Osteoblast (primary cell): ENCODE measurements at regions not wholly inside any gene's neighbourhood (a gene's known extent, or its start where the extent isn't known, plus 50 kb on each side); places are given as distances from the start of the nearest gene placed in this dataset.

Experiments
- DNase-seq: peaks from one replicate; pipeline ENCODE4 v3.0.0; 2011; ENCODE audit warnings: low spot score, mixed read lengths; ENCODE audit not compliant: insufficient read length; ENCODE audit errors: missing footprints
- H2AFZ ChIP-seq: 2 replicates; pipeline ENCODE4 v1.6.0; 2011; ENCODE audit warnings: mild to moderate bottlenecking, low read length
- H3K27ac ChIP-seq: 2 replicates; pipeline ENCODE4 v1.5.1; 2011; ENCODE audit warnings: mild to moderate bottlenecking, low read depth, low read length, moderate library complexity
- H3K27me3 ChIP-seq: 2 replicates; pipeline ENCODE4 v1.6.0; 2012; ENCODE audit warnings: mild to moderate bottlenecking, control low read depth, inconsistent platforms, low read length, moderate library complexity; ENCODE audit not compliant: insufficient read depth
- H3K36me3 ChIP-seq: 2 replicates; pipeline ENCODE4 v1.5.1; 2011; ENCODE audit warnings: mild to moderate bottlenecking, low read length, control low read depth, moderate library complexity; ENCODE audit not compliant: insufficient read depth
- H3K4me1 ChIP-seq: 2 replicates; pipeline ENCODE4 v1.5.1; 2011; ENCODE audit warnings: mild to moderate bottlenecking, low read length, control low read depth, moderate library complexity; ENCODE audit not compliant: insufficient read depth
- H3K4me2 ChIP-seq: 2 replicates; pipeline ENCODE4 v1.6.0; 2011; ENCODE audit warnings: mild to moderate bottlenecking, low read length; ENCODE audit not compliant: insufficient read depth
- H3K4me3 ChIP-seq: fragments of 200-600 bp; sonication (generic); 3 replicates; pipeline ENCODE4 v1.5.1; 2012; ENCODE audit warnings: mild to moderate bottlenecking, low read length, inconsistent platforms; ENCODE audit not compliant: insufficient read depth
- H3K79me2 ChIP-seq: 2 replicates; pipeline ENCODE4 v1.6.0; 2012; ENCODE audit warnings: mild to moderate bottlenecking, low read length, control low read depth, inconsistent platforms; ENCODE audit not compliant: insufficient read depth
- H3K9me3 ChIP-seq: 2 replicates; pipeline ENCODE4 v1.5.1; 2011; ENCODE audit warnings: low read depth, low read length, control low read depth
- H4K20me1 ChIP-seq: 2 replicates; pipeline ENCODE4 v1.6.0; 2012; ENCODE audit warnings: mild to moderate bottlenecking, low read length, control low read depth; ENCODE audit not compliant: insufficient read depth
- TF ChIP-seq, protein P1 (sequence below): IDR thresholded peaks from 2 replicates; pipeline ENCODE4 v1.5.1; 2011; ENCODE audit warnings: mild to moderate bottlenecking, low read depth, low read length, moderate library complexity; ENCODE audit errors: extremely low read depth

DNA sequence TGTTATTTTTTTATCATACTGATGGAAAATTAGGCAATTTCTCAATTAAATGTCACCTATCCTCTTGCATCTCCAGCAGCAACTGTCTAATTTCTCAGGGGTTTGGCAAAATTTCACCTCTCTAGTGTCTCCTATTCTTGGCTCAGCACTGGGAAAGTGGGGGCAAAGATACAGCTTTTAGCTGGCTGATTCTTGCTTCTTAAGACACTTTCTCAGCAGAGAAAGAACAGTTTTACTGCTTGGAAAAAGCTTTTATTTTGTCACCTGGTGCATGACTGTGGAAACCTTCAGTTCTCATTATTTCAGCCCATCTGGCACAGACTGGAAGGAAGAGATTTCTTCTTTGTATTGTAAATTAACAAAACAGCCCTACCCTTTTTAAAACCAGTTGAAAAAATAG, 283.6 kb upstream of the SGCD start:
- H3K9me3 ChIP-seq = no peaks in the 10 kb centered on the region
- H4K20me1 ChIP-seq = no peaks in the 10 kb centered on the region
- no peak overlapping the region for H3K27ac ChIP-seq
- TF ChIP-seq, protein P1, sequence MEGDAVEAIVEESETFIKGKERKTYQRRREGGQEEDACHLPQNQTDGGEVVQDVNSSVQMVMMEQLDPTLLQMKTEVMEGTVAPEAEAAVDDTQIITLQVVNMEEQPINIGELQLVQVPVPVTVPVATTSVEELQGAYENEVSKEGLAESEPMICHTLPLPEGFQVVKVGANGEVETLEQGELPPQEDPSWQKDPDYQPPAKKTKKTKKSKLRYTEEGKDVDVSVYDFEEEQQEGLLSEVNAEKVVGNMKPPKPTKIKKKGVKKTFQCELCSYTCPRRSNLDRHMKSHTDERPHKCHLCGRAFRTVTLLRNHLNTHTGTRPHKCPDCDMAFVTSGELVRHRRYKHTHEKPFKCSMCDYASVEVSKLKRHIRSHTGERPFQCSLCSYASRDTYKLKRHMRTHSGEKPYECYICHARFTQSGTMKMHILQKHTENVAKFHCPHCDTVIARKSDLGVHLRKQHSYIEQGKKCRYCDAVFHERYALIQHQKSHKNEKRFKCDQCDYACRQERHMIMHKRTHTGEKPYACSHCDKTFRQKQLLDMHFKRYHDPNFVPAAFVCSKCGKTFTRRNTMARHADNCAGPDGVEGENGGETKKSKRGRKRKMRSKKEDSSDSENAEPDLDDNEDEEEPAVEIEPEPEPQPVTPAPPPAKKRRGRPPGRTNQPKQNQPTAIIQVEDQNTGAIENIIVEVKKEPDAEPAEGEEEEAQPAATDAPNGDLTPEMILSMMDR = no peak
- no peaks in the 10 kb centered on the region for H3K79me2 ChIP-seq
- H3K27me3 ChIP-seq = no peaks in the 10 kb centered on the region
- H3K36me3 ChIP-seq = no peaks in the 10 kb centered on the region
- no peaks in the 10 kb centered on the region for H3K4me1 ChIP-seq
- no peak overlapping the region for H3K4me3 ChIP-seq
- H3K4me2 ChIP-seq = no peak overlapping the region
- DNase-seq = no peak
- H2AFZ ChIP-seq = no peak overlapping the region

- TF ChIP-seq, protein P1 = peak; percentile 18
- no peak overlapping the region for H2AFZ ChIP-seq
- H3K79me2 ChIP-seq = no peaks in the 10 kb centered on the region
- no peak overlapping the region for H3K4me3 ChIP-seq
- no peaks in the 10 kb centered on the region for H3K4me1 ChIP-seq
- no peak overlapping the region for H3K4me2 ChIP-seq
- no peaks in the 10 kb centered on the region for H3K27me3 ChIP-seq
- no peak for DNase-seq
- no peaks in the 10 kb centered on the region for H4K20me1 ChIP-seq
- no peaks in the 10 kb centered on the region for H3K9me3 ChIP-seq
- H3K36me3 ChIP-seq = no peaks in the 10 kb centered on the region
- H3K27ac ChIP-seq = no peak overlapping the region
Measured at GRCh38 chr5:156051972-156052371, 275.0 kb upstream of the SGCD start.

GRCh38 chr5:156052656-156053055, 274.3 kb upstream of the SGCD start:
- no peak overlapping the region for H3K27ac ChIP-seq
- no peaks in the 10 kb centered on the region for H3K36me3 ChIP-seq
- no peak overlapping the region for H3K4me3 ChIP-seq
- no peaks in the 10 kb centered on the region for H4K20me1 ChIP-seq
- H3K79me2 ChIP-seq = no peaks in the 10 kb centered on the region
- no peaks in the 10 kb centered on the region for H3K27me3 ChIP-seq
- no peaks in the 10 kb centered on the region for H3K4me1 ChIP-seq
- TF ChIP-seq, protein P1 = no peak
- no peak for DNase-seq
- H2AFZ ChIP-seq = no peak overlapping the region
- no peak overlapping the region for H3K4me2 ChIP-seq
- H3K9me3 ChIP-seq = no peaks in the 10 kb centered on the region

- Histone ChIP-seq H3K27ac (no peak overlapping the region), H3K36me3 (no peaks in the 10 kb centered on the region), H3K9me3 (no peaks in the 10 kb centered on the region), H2AFZ (no peak overlapping the region), H3K4me1 (no peaks in the 10 kb centered on the region), H4K20me1 (no peaks in the 10 kb centered on the region), H3K79me2 (no peaks in the 10 kb centered on the region), H3K27me3 (no peaks in the 10 kb centered on the region), H3K4me2 (no peak overlapping the region), H3K4me3 (no peak overlapping the region)
- DNase-seq = no peak
- TF ChIP-seq, protein P1 = no peak
Measured at GRCh38 chr5:156053056-156053455, 273.9 kb upstream of the SGCD start.
